AML-193 (cell line): ENCODE measurements at regions not wholly inside any gene's neighbourhood (a gene's known extent, or its start where the extent isn't known, plus 50 kb on each side); places are given as distances from the start of the nearest gene placed in this dataset.

Experiments used
- DNase-seq, 2 experiments: peaks; one replicate each; lab custom pipeline; 2025; lab: John Stamatoyannopoulos, UW

GRCh38 chr18:39667905-39668304, 2102.3 kb upstream of the CELF4 start:
- DNase-seq: no peak

GRCh38 chr18:39666541-39666940, 2100.9 kb upstream of the CELF4 start:
- DNase-seq: no peak

GRCh38 chr18:39661856-39662366, 2096.3 kb upstream of the CELF4 start:
- no peak for DNase-seq

GRCh38 chr18:39660141-39660540, 2094.5 kb upstream of the CELF4 start:
- no peak for DNase-seq

GRCh38 chr18:39655341-39655740, 2089.7 kb upstream of the CELF4 start:
- DNase-seq: no peak

- no peak for DNase-seq
These were observed 2087.6 kb upstream of the CELF4 start for GRCh38 chr18:39653221-39653620.

GRCh38 chr18:39648616-39649015, 2083.0 kb upstream of the CELF4 start:
- no peak for DNase-seq

DNA sequence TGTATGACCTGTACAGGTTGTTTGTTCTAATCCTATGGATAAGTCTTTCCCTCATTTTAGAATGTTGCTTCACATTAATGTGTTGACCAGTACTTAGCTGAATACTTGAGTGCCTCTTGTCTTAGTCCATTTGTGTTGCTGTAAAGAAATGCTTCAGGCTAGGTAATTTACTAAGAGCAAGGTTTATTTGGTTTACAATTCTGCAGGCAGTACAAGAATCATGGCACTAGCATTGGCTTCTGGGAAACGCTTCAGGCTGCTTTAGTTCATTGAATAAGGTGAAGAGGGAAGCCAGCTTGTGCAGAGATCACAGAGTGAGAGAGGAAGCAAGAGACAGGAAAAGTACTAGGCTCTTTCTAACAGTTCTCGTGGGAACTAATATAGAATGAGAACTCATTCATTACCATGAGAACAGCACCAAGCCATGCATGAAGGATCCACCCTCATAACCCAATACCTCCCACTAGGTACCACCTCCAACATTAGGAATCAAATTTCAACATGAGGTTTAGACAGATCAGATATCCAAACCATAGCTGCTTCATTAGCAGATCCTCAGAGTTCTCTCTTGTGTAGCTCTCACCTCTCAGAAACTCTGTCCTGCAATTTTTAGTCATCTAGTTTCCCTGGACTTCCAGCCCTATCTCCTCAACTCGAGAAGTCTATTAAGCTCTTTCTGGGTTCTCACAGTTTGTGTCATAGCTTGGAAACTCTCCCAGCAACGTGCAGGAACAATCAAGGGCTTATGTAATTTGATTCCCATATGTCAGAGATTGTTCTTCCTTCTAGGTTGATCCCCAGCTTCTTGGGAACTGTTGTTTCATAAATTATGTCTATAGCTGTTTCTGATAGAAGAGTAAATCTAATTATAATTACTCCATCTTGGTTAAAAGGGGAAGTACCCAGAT, 2082.3 kb upstream of the CELF4 start:
- no peak for DNase-seq

GRCh38 chr18:39638224-39638623, 2072.6 kb upstream of the CELF4 start:
- no peak for DNase-seq

- no peak for DNase-seq
These were observed 2071.3 kb upstream of the CELF4 start for GRCh38 chr18:39636931-39637330.

DNA sequence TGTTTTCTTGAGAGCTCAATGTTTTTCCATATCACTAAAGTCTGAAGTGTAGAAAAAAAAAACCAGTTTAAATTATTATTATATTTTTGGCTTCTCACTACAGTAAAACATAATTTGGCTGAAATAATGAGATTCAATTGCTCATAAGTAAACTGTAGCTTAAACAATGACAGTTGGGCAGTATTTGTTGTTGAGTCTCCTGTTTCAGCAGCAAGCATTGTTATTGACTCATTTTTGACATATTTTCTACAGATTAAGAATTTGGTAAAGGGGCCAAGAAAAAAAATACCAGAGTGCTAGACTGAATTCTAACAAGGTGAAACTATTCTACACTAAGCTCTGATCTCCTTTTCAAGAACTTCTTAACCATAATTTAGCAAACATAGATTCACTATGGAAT, 2070.4 kb upstream of the CELF4 start:
- no peak for DNase-seq

DNA sequence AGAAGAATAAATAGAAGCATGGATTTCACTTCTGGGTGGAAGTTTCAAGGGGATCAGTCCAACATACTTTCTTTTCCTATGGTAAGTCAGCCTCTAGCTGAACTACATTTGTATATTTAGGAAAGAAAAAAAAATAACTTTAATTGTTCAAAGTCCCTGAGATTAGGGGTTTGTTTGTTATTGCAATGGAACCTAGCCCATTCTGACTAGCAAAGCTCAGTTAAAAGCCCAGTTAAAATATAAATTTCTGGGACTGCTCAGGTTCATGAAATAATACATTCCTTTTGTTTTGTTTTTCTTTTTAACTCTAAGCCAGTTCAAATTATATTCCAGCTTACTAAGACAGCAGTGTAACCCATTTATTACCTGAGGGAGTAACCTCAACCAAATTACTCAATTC, 2069.6 kb upstream of the CELF4 start:
- no peak for DNase-seq

DNA sequence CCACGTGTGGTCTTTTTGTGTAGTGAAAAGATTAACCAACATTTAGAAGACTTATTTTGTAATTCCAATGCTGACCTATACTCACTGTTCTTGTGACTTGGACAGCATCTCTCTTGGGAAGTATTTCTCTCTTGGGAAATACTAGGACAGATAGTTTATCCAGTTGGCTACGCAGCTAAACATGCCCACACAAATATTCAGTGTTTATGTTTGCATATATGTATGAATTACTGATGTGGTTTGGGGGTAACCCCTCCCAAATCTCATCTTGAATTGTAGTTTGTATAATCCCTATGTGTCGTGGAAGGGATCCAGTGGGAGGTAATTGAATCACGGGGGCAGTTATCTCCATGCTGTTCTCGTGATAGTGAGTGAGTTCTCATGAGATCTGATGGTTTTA, 2062.3 kb upstream of the CELF4 start:
- no peak for DNase-seq

- DNase-seq: no peak
These were observed 2059.4 kb upstream of the CELF4 start for GRCh38 chr18:39624961-39625360.

DNA sequence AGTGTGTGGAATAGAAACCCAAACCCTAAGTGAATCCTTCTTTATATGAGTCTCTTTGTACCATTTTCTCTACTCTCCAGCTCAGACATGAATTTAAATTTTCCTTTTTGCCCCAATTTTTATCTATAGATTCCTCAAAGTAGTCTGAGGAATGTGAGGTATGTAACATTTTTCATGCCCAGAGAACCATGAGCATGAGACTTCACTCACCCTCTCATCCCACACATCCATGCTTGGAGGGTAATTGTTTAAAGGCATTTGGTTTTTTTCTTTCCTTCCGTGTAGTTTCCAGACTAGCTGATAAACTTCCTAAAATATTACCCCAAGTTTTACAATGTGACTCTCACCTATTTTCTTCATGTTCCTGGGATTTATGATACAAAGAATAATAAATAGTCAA, 2056.8 kb upstream of the CELF4 start:
- no peak for DNase-seq

DNA sequence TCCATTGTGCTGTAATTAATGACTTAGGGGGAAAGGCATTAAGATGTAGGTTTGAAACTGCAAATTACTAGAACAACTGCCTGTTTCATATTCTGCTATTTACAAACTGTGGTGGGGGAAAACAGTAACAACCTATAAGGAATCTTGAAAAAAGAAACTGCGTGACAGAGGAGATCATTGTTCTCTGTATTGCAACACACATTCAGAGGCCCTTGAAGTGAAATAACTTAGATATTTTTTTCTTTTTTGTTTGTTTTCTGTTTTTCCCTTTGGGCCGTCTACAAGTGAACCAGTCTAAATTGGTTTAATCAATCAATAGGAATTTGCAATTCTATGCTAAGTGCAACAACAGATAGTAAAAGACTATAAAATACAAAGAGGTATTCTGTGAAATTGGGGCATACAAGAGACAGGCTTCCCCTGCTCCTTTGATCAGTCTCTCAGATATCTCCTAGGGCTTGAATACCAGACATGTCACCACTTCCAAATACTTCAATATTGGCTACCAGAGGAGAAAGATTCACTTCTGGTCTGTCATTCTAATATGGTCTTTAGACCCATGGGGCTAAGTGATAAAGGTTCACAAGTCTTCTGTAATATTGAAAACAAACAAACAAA, 2055.1 kb upstream of the CELF4 start:
- DNase-seq: no peak

DNA sequence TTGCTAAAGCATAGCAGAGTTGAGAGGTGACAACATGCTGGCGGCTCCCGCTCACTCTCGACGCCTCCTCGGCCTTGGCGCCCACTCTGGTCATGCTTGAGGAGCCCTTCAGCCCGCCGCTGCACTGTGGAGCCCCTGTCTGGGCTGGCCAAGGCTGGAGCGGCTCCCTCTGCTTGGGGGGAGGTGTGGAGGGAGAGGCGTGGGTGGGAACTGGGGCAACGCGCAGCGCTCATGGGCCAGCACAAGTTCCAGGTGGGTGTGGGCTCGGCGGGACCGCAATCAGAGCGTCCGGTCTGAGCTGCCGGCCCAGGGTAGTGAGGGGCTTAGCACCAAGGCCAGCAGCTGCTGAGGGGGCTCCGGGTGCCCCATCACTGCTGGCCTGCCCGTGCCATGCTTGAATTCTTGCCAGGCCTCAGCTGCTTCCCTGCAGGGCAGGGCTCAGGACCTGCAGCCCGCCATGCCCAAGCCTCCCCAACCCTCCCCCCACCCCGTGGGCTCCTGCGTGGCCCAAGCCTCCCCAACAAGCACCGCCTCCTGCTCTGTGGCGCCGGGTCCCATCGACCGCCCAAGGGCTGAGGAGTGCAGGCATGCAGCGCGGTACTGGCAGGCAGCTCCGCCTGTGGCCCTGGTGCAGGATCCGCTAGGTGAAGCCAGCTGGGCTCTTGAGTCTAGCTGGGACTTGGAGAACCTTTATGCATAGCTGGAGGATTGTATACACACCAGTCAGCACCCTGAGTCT, 2052.8 kb upstream of the CELF4 start:
- DNase-seq: no peak

GRCh38 chr18:39611381-39612100, 2045.9 kb upstream of the CELF4 start:
- no peak for DNase-seq

- DNase-seq: no peak
These were observed 2041.4 kb upstream of the CELF4 start for GRCh38 chr18:39607034-39607433.

DNA sequence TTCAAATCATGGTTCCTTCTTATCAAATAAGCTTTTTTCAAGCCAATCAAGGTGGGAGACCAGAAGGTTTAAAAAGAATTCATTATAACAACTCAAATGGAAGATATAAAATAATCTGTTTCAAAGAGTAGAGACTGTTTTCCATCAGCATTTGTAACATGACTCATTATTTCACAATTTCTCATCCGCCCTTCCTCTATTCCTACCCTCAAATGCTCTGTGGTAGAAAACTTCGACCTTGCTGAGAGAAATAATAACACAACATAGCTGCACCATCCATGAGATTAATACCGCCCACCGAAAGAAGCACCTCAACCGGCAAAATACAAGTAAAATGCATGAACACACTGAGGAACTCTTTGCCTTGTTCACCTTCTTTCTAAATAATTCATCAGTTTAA, 2039.2 kb upstream of the CELF4 start:
- DNase-seq: no peak

DNA sequence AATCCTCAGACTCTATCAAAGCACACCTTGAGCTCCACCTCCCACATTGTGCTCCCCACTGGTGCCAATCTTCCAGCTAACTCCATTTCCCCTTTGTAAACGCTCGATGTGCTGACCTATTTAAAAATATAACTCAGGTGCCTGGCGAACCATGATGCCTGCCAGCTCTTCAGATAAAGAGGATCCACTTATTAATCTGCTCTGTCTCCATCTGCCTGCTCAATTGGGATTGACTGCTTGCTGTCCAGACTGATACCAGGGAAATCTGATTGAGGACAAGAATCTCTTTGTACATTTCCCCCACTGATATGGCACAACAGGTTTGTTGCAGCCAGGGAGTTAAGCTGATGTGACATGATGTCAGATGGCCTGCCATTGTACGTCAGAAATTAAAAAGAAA, 2036.5 kb upstream of the CELF4 start:
- no peak for DNase-seq

DNA sequence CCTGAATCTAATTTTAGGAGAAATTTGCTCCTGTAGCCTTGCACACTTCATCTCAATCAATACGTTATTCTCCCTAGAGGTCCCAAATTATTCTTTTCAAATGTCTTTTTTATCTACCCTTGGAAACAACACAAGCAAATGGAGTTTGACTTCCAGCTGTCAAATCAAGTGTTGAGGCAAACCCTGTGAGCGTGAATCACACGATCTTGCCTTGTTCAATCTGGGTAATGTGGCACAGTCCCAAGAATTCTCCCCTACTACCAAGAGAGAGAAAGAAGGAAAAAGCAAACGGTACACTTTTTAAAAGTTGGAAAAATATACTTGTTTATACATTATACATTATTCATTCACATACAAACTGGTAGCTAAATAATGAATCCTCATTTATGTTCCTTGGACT, 2035.3 kb upstream of the CELF4 start:
- DNase-seq: no peak
